ENCODE measurements at regions not wholly inside any gene's neighbourhood (a gene's known extent, or its start where the extent isn't known, plus 50 kb on each side); places are given as distances from the start of the nearest gene placed in this dataset.

- Histone ChIP-seq H3K9ac (ENCODE audit: low read depth in 1 of 3, low read length in 3 of 3) (no peak overlapping the region), H3K9me3 (ENCODE audit: control insufficient read depth in 3 of 3, low read length in 3 of 3) (no peaks in the 10 kb centered on the region), H3K36me3 (ENCODE audit: control insufficient read depth in 3 of 3, insufficient read depth in 3 of 3, low read length in 3 of 3) (no peaks in the 10 kb centered on the region), H3K4me1 (ENCODE audit: control insufficient read depth in 3 of 3, insufficient read depth in 3 of 3, low read length in 3 of 3) (no peaks in the 10 kb centered on the region), H3K27me3 (ENCODE audit: control insufficient read depth in 3 of 3, insufficient read depth in 3 of 3, low read length in 3 of 3) (no peaks in the 10 kb centered on the region), H3K27ac (ENCODE audit: low read depth, low read length) (no peak overlapping the region), H3K4me3 (ENCODE audit: low read length in 3 of 3) (no peak overlapping the region)
These were observed 144.1 kb downstream of the CNTN3 start for GRCh38 chr3:74470313-74470712.

- Histone ChIP-seq H3K4me3 (ENCODE audit: low read length in 3 of 3) (no peak overlapping the region), H3K27ac (ENCODE audit: low read depth, low read length) (no peak overlapping the region), H3K4me1 (ENCODE audit: control insufficient read depth in 3 of 3, insufficient read depth in 3 of 3, low read length in 3 of 3) (no peaks in the 10 kb centered on the region), H3K36me3 (ENCODE audit: control insufficient read depth in 3 of 3, insufficient read depth in 3 of 3, low read length in 3 of 3) (no peaks in the 10 kb centered on the region), H3K9ac (ENCODE audit: low read depth in 1 of 3, low read length in 3 of 3) (no peak overlapping the region), H3K9me3 (ENCODE audit: control insufficient read depth in 3 of 3, low read length in 3 of 3) (no peaks in the 10 kb centered on the region), H3K27me3 (ENCODE audit: control insufficient read depth in 3 of 3, insufficient read depth in 3 of 3, low read length in 3 of 3) (no peaks in the 10 kb centered on the region)
These were observed 144.7 kb downstream of the CNTN3 start for GRCh38 chr3:74469713-74470112.

- Histone ChIP-seq H3K9ac (ENCODE audit: low read depth in 1 of 3, low read length in 3 of 3) (no peak overlapping the region), H3K27ac (ENCODE audit: low read depth, low read length) (no peak overlapping the region), H3K9me3 (ENCODE audit: control insufficient read depth in 3 of 3, low read length in 3 of 3) (no peaks in the 10 kb centered on the region), H3K27me3 (ENCODE audit: control insufficient read depth in 3 of 3, insufficient read depth in 3 of 3, low read length in 3 of 3) (no peaks in the 10 kb centered on the region), H3K4me3 (ENCODE audit: low read length in 3 of 3) (no peak overlapping the region), H3K4me1 (ENCODE audit: control insufficient read depth in 3 of 3, insufficient read depth in 3 of 3, low read length in 3 of 3) (no peaks in the 10 kb centered on the region), H3K36me3 (ENCODE audit: control insufficient read depth in 3 of 3, insufficient read depth in 3 of 3, low read length in 3 of 3) (no peaks in the 10 kb centered on the region)
These were observed 145.3 kb downstream of the CNTN3 start for GRCh38 chr3:74469151-74469550.

- H3K27ac ChIP-seq (ENCODE audit: low read depth, low read length), result no peak overlapping the region
- H3K9ac ChIP-seq (ENCODE audit: low read depth in 1 of 3, low read length in 3 of 3), result no peak overlapping the region
- no peaks in the 10 kb centered on the region for H3K36me3 ChIP-seq (ENCODE audit: control insufficient read depth in 3 of 3, insufficient read depth in 3 of 3, low read length in 3 of 3)
- H3K4me1 ChIP-seq (ENCODE audit: control insufficient read depth in 3 of 3, insufficient read depth in 3 of 3, low read length in 3 of 3), result no peaks in the 10 kb centered on the region
- no peak overlapping the region for H3K4me3 ChIP-seq (ENCODE audit: low read length in 3 of 3)
- no peaks in the 10 kb centered on the region for H3K9me3 ChIP-seq (ENCODE audit: control insufficient read depth in 3 of 3, low read length in 3 of 3)
- no peaks in the 10 kb centered on the region for H3K27me3 ChIP-seq (ENCODE audit: control insufficient read depth in 3 of 3, insufficient read depth in 3 of 3, low read length in 3 of 3)
These were observed 148.6 kb downstream of the CNTN3 start for GRCh38 chr3:74465715-74466410.

- Histone ChIP-seq H3K9ac (ENCODE audit: low read depth in 1 of 3, low read length in 3 of 3) (no peak overlapping the region), H3K4me1 (ENCODE audit: control insufficient read depth in 3 of 3, insufficient read depth in 3 of 3, low read length in 3 of 3) (no peaks in the 10 kb centered on the region), H3K27me3 (ENCODE audit: control insufficient read depth in 3 of 3, insufficient read depth in 3 of 3, low read length in 3 of 3) (no peaks in the 10 kb centered on the region), H3K36me3 (ENCODE audit: control insufficient read depth in 3 of 3, insufficient read depth in 3 of 3, low read length in 3 of 3) (no peaks in the 10 kb centered on the region), H3K27ac (ENCODE audit: low read depth, low read length) (no peak overlapping the region), H3K9me3 (ENCODE audit: control insufficient read depth in 3 of 3, low read length in 3 of 3) (no peaks in the 10 kb centered on the region), H3K4me3 (ENCODE audit: low read length in 3 of 3) (no peak overlapping the region)
These were observed 150.9 kb downstream of the CNTN3 start for GRCh38 chr3:74463515-74463914.

GRCh38 chr3:74456166-74456565 is 158.3 kb downstream of the CNTN3 start:
- Histone ChIP-seq H3K9ac (ENCODE audit: low read depth in 1 of 3, low read length in 3 of 3) (no peak overlapping the region), H3K4me3 (ENCODE audit: low read length in 3 of 3) (no peak overlapping the region), H3K4me1 (ENCODE audit: control insufficient read depth in 3 of 3, insufficient read depth in 3 of 3, low read length in 3 of 3) (no peaks in the 10 kb centered on the region), H3K36me3 (ENCODE audit: control insufficient read depth in 3 of 3, insufficient read depth in 3 of 3, low read length in 3 of 3) (no peaks in the 10 kb centered on the region), H3K9me3 (ENCODE audit: control insufficient read depth in 3 of 3, low read length in 3 of 3) (no peaks in the 10 kb centered on the region), H3K27ac (ENCODE audit: low read depth, low read length) (no peak overlapping the region), H3K27me3 (ENCODE audit: control insufficient read depth in 3 of 3, insufficient read depth in 3 of 3, low read length in 3 of 3) (no peaks in the 10 kb centered on the region)

- Histone ChIP-seq H3K36me3 (ENCODE audit: control insufficient read depth in 3 of 3, insufficient read depth in 3 of 3, low read length in 3 of 3) (no peaks in the 10 kb centered on the region), H3K9me3 (ENCODE audit: control insufficient read depth in 3 of 3, low read length in 3 of 3) (no peaks in the 10 kb centered on the region), H3K4me1 (ENCODE audit: control insufficient read depth in 3 of 3, insufficient read depth in 3 of 3, low read length in 3 of 3) (no peaks in the 10 kb centered on the region), H3K9ac (ENCODE audit: low read depth in 1 of 3, low read length in 3 of 3) (no peak overlapping the region), H3K4me3 (ENCODE audit: low read length in 3 of 3) (no peak overlapping the region), H3K27ac (ENCODE audit: low read depth, low read length) (no peak overlapping the region), H3K27me3 (ENCODE audit: control insufficient read depth in 3 of 3, insufficient read depth in 3 of 3, low read length in 3 of 3) (no peaks in the 10 kb centered on the region)
These were observed 167.2 kb downstream of the CNTN3 start for GRCh38 chr3:74447221-74447620.

GRCh38 chr3:74445541-74445940 is 168.9 kb downstream of the CNTN3 start:
- Histone ChIP-seq H3K36me3 (ENCODE audit: control insufficient read depth in 3 of 3, insufficient read depth in 3 of 3, low read length in 3 of 3) (no peaks in the 10 kb centered on the region), H3K4me1 (ENCODE audit: control insufficient read depth in 3 of 3, insufficient read depth in 3 of 3, low read length in 3 of 3) (no peaks in the 10 kb centered on the region), H3K9me3 (ENCODE audit: control insufficient read depth in 3 of 3, low read length in 3 of 3) (no peaks in the 10 kb centered on the region), H3K27ac (ENCODE audit: low read depth, low read length) (no peak overlapping the region), H3K9ac (ENCODE audit: low read depth in 1 of 3, low read length in 3 of 3) (no peak overlapping the region), H3K27me3 (ENCODE audit: control insufficient read depth in 3 of 3, insufficient read depth in 3 of 3, low read length in 3 of 3) (no peaks in the 10 kb centered on the region), H3K4me3 (ENCODE audit: low read length in 3 of 3) (no peak overlapping the region)

- Histone ChIP-seq H3K4me3 (ENCODE audit: low read length in 3 of 3) (no peak overlapping the region), H3K4me1 (ENCODE audit: control insufficient read depth in 3 of 3, insufficient read depth in 3 of 3, low read length in 3 of 3) (no peaks in the 10 kb centered on the region), H3K9ac (ENCODE audit: low read depth in 1 of 3, low read length in 3 of 3) (no peak overlapping the region), H3K27me3 (ENCODE audit: control insufficient read depth in 3 of 3, insufficient read depth in 3 of 3, low read length in 3 of 3) (no peaks in the 10 kb centered on the region), H3K27ac (ENCODE audit: low read depth, low read length) (no peak overlapping the region), H3K9me3 (ENCODE audit: control insufficient read depth in 3 of 3, low read length in 3 of 3) (no peaks in the 10 kb centered on the region), H3K36me3 (ENCODE audit: control insufficient read depth in 3 of 3, insufficient read depth in 3 of 3, low read length in 3 of 3) (no peaks in the 10 kb centered on the region)
These were observed 171.4 kb downstream of the CNTN3 start for GRCh38 chr3:74443102-74443501.

- Histone ChIP-seq H3K36me3 (ENCODE audit: control insufficient read depth in 3 of 3, insufficient read depth in 3 of 3, low read length in 3 of 3) (no peaks in the 10 kb centered on the region), H3K4me1 (ENCODE audit: control insufficient read depth in 3 of 3, insufficient read depth in 3 of 3, low read length in 3 of 3) (no peaks in the 10 kb centered on the region), H3K4me3 (ENCODE audit: low read length in 3 of 3) (no peak overlapping the region), H3K9ac (ENCODE audit: low read depth in 1 of 3, low read length in 3 of 3) (no peak overlapping the region), H3K27ac (ENCODE audit: low read depth, low read length) (no peak overlapping the region), H3K27me3 (ENCODE audit: control insufficient read depth in 3 of 3, insufficient read depth in 3 of 3, low read length in 3 of 3) (no peaks in the 10 kb centered on the region), H3K9me3 (ENCODE audit: control insufficient read depth in 3 of 3, low read length in 3 of 3) (no peaks in the 10 kb centered on the region)
These were observed 171.8 kb downstream of the CNTN3 start for GRCh38 chr3:74442683-74443082.

All from skeletal muscle tissue (tissue), 3 donors.